ENCODE measurements at regions not wholly inside any gene's neighbourhood (a gene's known extent, or its start where the extent isn't known, plus 50 kb on each side); places are given as distances from the start of the nearest gene placed in this dataset.

- TF ChIP-seq ZFP41 (tag by site-specific recombination; IDR thresholded peaks at IDR 0.05; ENCODE audit: borderline replicate concordance) (no peak), ZNF366 (tag by site-specific recombination; conservative IDR thresholded peaks at IDR 0.05) (no peak), ZNF629 (tag by site-specific recombination; IDR thresholded peaks at IDR 0.05) (no peak)
Measured at GRCh38 chr12:111089616-111090015, 169.2 kb upstream of the MYL2 start (continued).

DNA sequence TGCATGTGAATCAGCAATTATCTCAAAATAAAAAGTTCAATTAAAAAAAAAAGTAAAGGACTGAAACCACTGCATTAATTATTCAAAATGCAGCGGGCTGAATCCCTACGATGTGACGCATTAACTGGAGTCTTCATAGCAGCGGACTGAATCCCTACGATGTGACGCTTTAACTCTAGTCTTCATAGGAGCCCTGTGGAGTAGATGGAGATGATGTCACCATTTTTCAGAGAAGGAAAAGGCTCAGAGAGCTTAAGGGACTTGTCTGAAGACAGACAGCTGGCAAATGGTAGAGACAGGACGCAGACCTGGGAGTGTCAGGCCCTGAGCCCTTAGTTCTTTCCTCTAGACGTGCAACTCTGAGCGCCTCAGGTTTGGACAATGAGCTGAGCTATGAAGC lies 168.0 kb upstream of the MYL2 start:
- no peaks in the 10 kb centered on the region for H3K36me3 ChIP-seq (ENCODE audit: control insufficient read depth in 2 of 2, insufficient read depth in 1 of 2, low read length in 2 of 2)
- ChIA-PET POLR2A (no interaction called here), CTCF (no interaction called here)
- H3K27ac ChIP-seq (ENCODE audit: extremely low read depth, low read depth, low read length), result no peak overlapping the region
- no peaks in the 10 kb centered on the region for H3K9me3 ChIP-seq (ENCODE audit: control insufficient read depth, insufficient read depth, low read depth, low read length)
- no peak for TF ChIP-seq ZNF76 (tag by site-specific recombination; IDR thresholded peaks at IDR 0.05; ENCODE audit: borderline replicate concordance, low read depth)
- TF ChIP-seq, protein P1, sequence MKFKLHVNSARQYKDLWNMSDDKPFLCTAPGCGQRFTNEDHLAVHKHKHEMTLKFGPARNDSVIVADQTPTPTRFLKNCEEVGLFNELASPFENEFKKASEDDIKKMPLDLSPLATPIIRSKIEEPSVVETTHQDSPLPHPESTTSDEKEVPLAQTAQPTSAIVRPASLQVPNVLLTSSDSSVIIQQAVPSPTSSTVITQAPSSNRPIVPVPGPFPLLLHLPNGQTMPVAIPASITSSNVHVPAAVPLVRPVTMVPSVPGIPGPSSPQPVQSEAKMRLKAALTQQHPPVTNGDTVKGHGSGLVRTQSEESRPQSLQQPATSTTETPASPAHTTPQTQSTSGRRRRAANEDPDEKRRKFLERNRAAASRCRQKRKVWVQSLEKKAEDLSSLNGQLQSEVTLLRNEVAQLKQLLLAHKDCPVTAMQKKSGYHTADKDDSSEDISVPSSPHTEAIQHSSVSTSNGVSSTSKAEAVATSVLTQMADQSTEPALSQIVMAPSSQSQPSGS (tag by site-specific recombination; IDR thresholded peaks at IDR 0.05; ENCODE audit: low read depth), result peak; percentile 82
- H3K4me3 ChIP-seq (ENCODE audit: low read depth, low read length), result no peak overlapping the region
- H3K4me1 ChIP-seq (ENCODE audit: control insufficient read depth, insufficient read depth, low read length), result no peaks in the 10 kb centered on the region

DNA sequence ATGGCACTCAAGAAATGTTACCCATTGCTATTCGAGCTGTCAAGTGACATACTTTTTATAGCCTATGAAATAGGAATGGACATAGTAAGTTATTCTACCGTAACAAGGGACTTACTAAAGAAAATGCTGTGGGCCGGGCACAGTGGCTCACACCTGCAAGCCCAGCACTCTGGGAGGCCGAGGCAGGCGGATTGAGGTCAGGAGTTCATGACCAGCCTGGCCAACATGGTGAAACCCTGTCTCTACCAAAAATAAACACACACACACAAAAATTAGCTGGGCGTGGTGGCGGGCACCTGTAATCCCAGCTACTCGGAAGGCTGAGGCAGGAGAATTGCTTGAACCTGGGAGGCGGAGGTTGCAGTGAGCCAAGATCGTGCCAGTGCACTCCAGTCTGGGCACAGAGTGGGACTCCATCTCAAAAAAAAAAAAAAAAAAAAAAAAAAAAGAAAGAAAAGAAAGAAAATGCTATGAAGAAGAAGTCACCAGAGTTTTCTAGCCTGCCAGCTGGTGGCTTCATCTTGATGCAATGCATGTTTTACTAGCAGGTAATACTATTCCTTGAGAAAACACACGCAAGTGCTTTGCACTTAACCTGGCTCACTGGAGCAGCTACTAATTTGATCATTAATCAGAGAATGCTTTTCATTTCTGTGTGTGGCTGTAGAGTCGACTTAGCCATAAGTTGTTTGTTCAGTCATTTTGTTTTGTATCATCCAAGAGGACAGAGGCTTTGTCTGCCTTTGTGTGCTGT lies 166.7 kb upstream of the MYL2 start:
- H3K36me3 ChIP-seq (ENCODE audit: control insufficient read depth in 2 of 2, insufficient read depth in 1 of 2, low read length in 2 of 2), result no peaks in the 10 kb centered on the region
- ChIA-PET POLR2A (no interaction called here), CTCF (interaction anchor here (0.7 kb wide), 1 partner anchor 217 kb away, joined by 3 read pairs; no protein-coding TSS in a partner anchor)
- TF ChIP-seq, protein P2, sequence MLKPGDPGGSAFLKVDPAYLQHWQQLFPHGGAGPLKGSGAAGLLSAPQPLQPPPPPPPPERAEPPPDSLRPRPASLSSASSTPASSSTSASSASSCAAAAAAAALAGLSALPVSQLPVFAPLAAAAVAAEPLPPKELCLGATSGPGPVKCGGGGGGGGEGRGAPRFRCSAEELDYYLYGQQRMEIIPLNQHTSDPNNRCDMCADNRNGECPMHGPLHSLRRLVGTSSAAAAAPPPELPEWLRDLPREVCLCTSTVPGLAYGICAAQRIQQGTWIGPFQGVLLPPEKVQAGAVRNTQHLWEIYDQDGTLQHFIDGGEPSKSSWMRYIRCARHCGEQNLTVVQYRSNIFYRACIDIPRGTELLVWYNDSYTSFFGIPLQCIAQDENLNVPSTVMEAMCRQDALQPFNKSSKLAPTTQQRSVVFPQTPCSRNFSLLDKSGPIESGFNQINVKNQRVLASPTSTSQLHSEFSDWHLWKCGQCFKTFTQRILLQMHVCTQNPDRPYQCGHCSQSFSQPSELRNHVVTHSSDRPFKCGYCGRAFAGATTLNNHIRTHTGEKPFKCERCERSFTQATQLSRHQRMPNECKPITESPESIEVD (tag by site-specific recombination; IDR thresholded peaks at IDR 0.05), result peak; percentile 42; the same call in 1 of the 2 replicates
- no peak for TF ChIP-seq ZBTB21 (tag by site-specific recombination; IDR thresholded peaks at IDR 0.05)
- H3K27ac ChIP-seq (ENCODE audit: extremely low read depth, low read depth, low read length), result no peak overlapping the region
- no peak overlapping the region for H3K4me3 ChIP-seq (ENCODE audit: low read depth, low read length)
- H3K9me3 ChIP-seq (ENCODE audit: control insufficient read depth, insufficient read depth, low read depth, low read length), result no peaks in the 10 kb centered on the region
- no peaks in the 10 kb centered on the region for H3K4me1 ChIP-seq (ENCODE audit: control insufficient read depth, insufficient read depth, low read length)

- Histone ChIP-seq H3K27ac (ENCODE audit: extremely low read depth, low read depth, low read length) (no peak overlapping the region), H3K4me1 (ENCODE audit: control insufficient read depth, insufficient read depth, low read length) (no peaks in the 10 kb centered on the region), H3K4me3 (ENCODE audit: low read depth, low read length) (no peak overlapping the region), H3K36me3 (ENCODE audit: control insufficient read depth in 2 of 2, insufficient read depth in 1 of 2, low read length in 2 of 2) (no peaks in the 10 kb centered on the region), H3K9me3 (ENCODE audit: control insufficient read depth, insufficient read depth, low read depth, low read length) (no peaks in the 10 kb centered on the region)
- POLR2A ChIA-PET, result no interaction called here
- CTCF ChIA-PET, result interaction anchor here (0.6 kb wide), 1 partner anchor 210 kb away, joined by 3 read pairs; no protein-coding TSS in a partner anchor
- TF ChIP-seq, protein P3, sequence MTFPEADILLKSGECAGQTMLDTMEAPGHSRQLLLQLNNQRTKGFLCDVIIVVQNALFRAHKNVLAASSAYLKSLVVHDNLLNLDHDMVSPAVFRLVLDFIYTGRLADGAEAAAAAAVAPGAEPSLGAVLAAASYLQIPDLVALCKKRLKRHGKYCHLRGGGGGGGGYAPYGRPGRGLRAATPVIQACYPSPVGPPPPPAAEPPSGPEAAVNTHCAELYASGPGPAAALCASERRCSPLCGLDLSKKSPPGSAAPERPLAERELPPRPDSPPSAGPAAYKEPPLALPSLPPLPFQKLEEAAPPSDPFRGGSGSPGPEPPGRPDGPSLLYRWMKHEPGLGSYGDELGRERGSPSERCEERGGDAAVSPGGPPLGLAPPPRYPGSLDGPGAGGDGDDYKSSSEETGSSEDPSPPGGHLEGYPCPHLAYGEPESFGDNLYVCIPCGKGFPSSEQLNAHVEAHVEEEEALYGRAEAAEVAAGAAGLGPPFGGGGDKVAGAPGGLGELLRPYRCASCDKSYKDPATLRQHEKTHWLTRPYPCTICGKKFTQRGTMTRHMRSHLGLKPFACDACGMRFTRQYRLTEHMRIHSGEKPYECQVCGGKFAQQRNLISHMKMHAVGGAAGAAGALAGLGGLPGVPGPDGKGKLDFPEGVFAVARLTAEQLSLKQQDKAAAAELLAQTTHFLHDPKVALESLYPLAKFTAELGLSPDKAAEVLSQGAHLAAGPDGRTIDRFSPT (tag by site-specific recombination; IDR thresholded peaks at IDR 0.05), result no peak
- TF ChIP-seq FEZF1 (tag by site-specific recombination; IDR thresholded peaks at IDR 0.05), result no peak
- no peak for TF ChIP-seq KLF17 (tag by site-specific recombination; IDR thresholded peaks at IDR 0.05)
Measured at GRCh38 chr12:111085096-111085495, 164.7 kb upstream of the MYL2 start.

Data from HEK293 (cell line).